ENCODE measurements at regions not wholly inside any gene's neighbourhood (a gene's known extent, or its start where the extent isn't known, plus 50 kb on each side); places are given as distances from the start of the nearest gene placed in this dataset.
A peak's percentile ranks its signal among the peaks of the same experiment; 100 is the strongest.
"Not testable (repeated sequence)": the region's sequence is repeated elsewhere in the genome, so short reads cannot be mapped to it uniquely, and the experiment has no call there.

DNA sequence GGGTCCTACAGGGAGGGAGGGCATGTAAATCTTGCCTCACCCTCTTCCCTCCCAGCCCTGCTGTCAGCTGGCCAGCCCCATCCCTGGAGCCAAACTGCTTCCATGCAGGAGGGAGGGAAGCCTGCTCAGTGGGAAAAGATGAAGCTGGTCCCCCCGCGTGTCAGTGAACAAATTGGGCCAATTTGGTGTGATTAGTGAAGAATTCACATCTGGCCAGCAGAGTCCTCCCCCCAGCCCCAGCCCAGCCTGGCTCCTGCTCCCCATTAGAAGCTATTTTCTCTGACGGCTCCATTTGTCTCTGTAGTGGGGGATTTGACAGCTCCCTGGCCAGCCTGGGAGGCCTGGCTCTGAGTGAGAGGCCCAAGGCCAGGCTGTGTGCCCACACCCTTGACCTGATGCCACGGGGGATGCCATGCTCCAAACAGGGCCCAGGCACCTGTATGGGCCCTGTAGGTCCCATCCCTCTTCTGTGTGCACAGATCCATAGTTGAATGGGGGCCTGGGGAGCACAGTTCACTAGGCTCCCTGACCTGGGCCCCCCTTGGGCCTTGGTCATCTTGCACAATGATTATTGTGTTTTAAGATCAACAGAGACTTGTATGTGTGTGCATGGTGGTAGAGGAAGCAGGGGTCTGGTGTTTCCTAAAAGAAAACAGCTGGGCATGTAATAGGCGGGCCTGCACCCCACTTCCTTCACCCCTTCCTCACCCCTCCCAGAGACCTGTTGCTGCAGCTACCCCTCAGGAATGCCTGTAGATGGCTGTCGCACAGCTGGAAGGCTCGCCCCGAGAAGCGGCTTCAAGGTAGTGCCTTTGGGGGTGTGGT lies 50.7 kb upstream of the TAC4 start:
- ATAC-seq (replicated peaks) (no peak), DNase-seq (no peak)
- Mint-ChIP-seq H3K4me3 (no peak overlapping the region), H3K36me3 (no peaks in the 10 kb centered on the region), H3K27ac (no peak overlapping the region), H3K9me3 (no peaks in the 10 kb centered on the region), H3K27me3 (peaks cover 73 to 93% of the 10 kb centered on the region in 2 donors), H3K4me1 (peaks cover 4 to 16% of the 10 kb centered on the region in 2 donors)

DNA sequence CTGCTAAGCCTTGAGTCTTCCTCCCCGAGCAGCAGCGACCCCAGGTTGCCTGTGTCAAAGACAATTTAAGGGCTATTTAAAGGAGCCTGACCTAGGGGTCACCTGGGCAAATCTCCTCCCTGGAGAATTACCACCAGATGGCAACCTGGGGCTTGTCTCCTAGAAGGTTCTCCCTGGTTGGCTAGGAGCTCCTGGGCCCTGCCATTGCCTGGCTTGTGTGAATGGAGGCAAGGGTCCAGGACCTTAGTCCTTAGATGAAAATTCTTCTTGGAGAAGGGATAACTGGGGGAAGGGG lies 51.3 kb upstream of the TAC4 start:
- H3K4me3 Mint-ChIP-seq = no peak overlapping the region
- peaks cover 75 to 93% of the 10 kb centered on the region in 2 donors for H3K27me3 Mint-ChIP-seq
- peaks cover 4 to 16% of the 10 kb centered on the region in 2 donors for H3K4me1 Mint-ChIP-seq
- H3K9me3 Mint-ChIP-seq = no peaks in the 10 kb centered on the region
- DNase-seq (no peak), ATAC-seq (replicated peaks) (no peak)
- no peaks in the 10 kb centered on the region for H3K36me3 Mint-ChIP-seq
- no peak overlapping the region for H3K27ac Mint-ChIP-seq

DNA sequence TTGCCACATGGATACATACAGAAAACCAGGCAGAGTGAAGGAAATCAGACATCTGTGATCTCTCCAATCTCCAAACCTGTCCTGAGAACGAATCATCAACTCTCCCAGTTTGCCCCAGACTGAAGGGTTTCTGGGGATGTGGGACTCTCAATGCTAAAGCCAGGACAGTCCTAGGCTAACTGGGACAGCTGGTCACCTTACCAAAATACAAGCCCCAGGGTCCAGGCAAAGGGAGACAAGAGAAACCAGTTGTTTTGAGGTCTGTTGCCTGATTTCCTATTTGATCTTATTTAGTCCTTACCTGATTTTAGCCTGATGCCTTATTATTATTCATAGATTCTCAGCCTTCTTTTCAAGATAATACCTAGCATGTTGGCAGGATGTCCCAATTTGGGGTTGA lies 51.7 kb upstream of the TAC4 start:
- no peak for DNase-seq
- Mint-ChIP-seq H3K27me3 (peaks cover 77 to 95% of the 10 kb centered on the region in 2 donors), H3K4me3 (no peak overlapping the region), H3K4me1 (peaks cover 4 to 16% of the 10 kb centered on the region in 2 donors), H3K9me3 (no peaks in the 10 kb centered on the region), H3K36me3 (no peaks in the 10 kb centered on the region), H3K27ac (no peak overlapping the region)
- no peak for ATAC-seq (replicated peaks)

DNA sequence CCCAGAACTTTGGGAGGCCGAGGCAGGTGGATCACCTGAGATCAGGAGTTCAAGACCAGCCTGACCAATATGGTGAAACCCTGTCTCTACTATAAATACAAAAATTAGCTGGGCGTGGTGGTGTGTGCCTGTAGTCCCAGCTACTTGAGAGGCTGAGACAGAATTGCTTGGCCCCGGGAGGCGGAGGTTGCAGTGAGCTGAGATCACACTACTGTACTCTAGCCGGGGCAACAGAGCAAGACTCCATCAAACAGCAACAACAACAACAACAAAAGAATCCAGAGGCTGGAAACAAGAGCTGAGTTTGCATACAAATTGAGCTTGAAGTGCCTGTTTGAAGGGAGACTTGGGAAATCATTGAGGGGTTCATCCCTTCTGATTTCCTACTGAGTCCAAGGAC lies 52.9 kb upstream of the TAC4 start:
- not testable (repeated sequence) for H3K27ac Mint-ChIP-seq

DNA sequence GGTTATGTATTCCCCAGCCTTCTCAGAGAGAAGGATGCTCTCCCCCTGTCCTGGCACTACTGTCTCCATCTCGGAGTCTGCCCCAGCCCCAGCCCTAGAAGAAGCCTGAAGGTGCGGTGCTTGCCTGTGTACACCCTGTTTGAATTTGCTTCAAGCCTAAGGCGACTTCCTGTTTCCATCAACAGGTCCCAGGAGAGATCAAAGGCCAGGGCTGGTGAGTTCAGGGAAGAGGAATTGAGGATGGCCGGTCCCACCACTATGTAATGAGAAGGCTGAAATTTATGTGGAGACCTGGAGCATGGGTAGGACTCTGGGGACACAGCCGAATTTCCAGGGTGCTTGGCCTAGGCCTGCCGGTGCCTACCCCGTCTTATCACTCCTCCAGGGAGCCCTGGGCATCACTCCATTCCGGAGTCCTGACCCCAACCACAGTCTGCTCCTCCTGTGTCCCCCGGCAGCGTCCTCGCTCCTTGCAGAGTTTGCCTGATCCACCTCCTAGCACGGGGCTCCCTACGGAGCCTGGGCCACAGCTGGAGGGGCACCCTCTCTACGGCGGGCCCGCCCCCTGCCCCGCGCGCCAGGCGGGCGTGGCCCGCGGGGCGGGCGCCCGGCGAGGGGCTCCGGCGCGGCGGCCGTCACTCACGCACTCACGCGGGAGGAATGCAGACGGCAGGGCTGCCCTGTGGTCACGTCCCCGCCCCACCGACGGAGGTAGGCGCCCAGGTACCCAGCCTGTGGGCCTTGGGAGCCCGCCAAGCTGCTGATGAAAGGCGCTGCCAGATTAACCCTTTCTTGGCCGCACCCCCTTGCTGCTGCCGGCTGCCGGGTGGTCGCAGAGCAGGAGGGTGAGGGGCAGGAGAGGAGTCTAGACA lies 53.8 kb upstream of the TAC4 start:
- peaks cover 80 to 96% of the 10 kb centered on the region in 2 donors for H3K27me3 Mint-ChIP-seq
- no peaks in the 10 kb centered on the region for H3K36me3 Mint-ChIP-seq
- H3K4me3 Mint-ChIP-seq = no peak overlapping the region
- no peak overlapping the region for H3K27ac Mint-ChIP-seq
- H3K4me1 Mint-ChIP-seq = peaks cover 4 to 16% of the 10 kb centered on the region in 2 donors
- ATAC-seq (replicated peaks) (peak; percentile 71 to 72), DNase-seq (no peak)
- H3K9me3 Mint-ChIP-seq = no peaks in the 10 kb centered on the region

More for the DNA sequence above, 52.9 kb upstream of the TAC4 start:
- not testable (repeated sequence) for H3K9me3 Mint-ChIP-seq; ATAC-seq (replicated peaks); H3K36me3 Mint-ChIP-seq; DNase-seq; H3K4me3 Mint-ChIP-seq
- Mint-ChIP-seq H3K4me1 (peaks cover 4 to 16% of the 10 kb centered on the region in 2 donors), H3K27me3 (peaks cover 81 to 96% of the 10 kb centered on the region in 2 donors)

DNA sequence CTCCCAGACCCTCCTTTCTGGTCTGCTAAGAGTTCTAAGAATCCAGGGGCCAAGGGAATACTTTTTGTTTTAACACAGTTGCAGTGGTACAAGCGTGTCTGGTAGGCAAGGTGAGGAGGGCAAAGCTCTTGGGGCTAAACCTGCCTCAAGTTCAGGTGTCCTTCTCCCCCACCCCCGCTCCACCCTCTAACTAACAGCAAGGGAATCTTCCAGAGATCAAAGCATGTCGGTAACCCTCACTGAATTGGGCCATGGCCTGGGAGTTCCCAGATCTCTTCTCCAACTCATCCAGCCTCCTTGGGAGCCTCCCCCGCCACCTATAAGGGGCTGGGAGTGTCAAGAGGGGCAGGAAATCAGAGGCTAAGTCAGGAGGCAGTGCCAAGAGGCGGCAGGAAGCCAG lies 55.7 kb upstream of the TAC4 start:
- Mint-ChIP-seq H3K4me3 (no peak overlapping the region), H3K27me3 (peaks cover 81 to 95% of the 10 kb centered on the region in 2 donors), H3K36me3 (no peaks in the 10 kb centered on the region), H3K9me3 (no peaks in the 10 kb centered on the region), H3K4me1 (peaks cover 4 to 11% of the 10 kb centered on the region in 2 donors), H3K27ac (no peak overlapping the region)
- no peak for ATAC-seq (replicated peaks)
- no peak for DNase-seq

DNA sequence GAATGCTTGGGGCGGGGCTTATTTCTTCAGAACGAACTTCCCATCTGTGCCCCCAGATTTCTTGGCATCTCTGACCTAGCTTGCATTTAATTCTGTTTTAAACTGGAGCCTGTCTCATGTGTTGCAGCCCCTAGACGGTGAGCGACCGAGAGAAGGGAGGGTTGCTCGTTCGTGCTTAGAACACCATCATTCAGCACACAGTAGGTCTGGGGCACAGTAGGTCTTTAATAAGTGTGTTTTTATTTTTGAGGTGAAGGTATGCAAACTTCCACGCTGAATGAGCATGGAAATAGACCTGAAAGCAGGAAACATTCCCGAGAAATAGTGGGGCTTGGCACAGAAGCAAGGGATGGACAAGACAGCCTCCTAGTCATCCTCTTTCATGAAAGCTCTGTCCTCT lies 57.0 kb upstream of the TAC4 start:
- H3K9me3 Mint-ChIP-seq = no peaks in the 10 kb centered on the region
- no peak overlapping the region for H3K27ac Mint-ChIP-seq
- no peak for ATAC-seq (replicated peaks)
- no peak overlapping the region for H3K4me3 Mint-ChIP-seq
- DNase-seq = no peak
- peaks cover 7 to 14% of the 10 kb centered on the region in 2 donors for H3K4me1 Mint-ChIP-seq
- H3K27me3 Mint-ChIP-seq = peaks cover 86 to 96% of the 10 kb centered on the region in 2 donors
- no peaks in the 10 kb centered on the region for H3K36me3 Mint-ChIP-seq

DNA sequence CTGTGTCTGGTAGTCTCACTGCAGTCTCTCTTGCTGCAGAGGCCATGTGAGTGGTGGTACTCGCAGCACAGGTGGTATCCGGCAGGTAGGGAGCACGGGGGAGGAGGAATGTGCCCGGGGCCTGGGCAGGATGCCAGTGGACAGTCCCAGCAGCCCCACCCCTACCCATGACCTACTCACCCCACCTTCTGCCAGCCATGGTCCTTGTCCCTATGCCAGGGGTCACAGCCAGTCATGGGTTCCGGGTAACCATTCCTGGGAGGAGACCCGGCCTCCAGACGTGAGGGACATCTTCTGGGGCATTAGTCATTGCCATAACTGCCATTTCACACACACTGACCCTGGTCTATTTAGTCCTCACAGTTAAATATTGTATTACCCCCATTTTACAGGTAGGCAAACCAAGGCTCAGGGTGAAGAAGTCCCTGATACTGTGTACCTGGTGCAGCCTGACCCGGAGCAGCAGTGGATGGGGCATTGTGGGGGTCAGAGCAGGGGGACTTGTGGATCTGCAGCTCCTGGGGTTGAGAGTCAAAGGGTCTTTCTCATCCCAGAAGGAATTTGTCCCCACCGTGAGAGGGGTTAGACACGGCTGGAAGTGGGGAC lies 58.8 kb upstream of the TAC4 start:
- H3K27me3 Mint-ChIP-seq = peaks cover 87 to 98% of the 10 kb centered on the region in 2 donors
- ATAC-seq (replicated peaks) = no peak
- H3K27ac Mint-ChIP-seq = no peak overlapping the region
- no peak overlapping the region for H3K4me3 Mint-ChIP-seq
- peaks cover 12 to 17% of the 10 kb centered on the region in 2 donors for H3K4me1 Mint-ChIP-seq
- no peak for DNase-seq
- no peaks in the 10 kb centered on the region for H3K36me3 Mint-ChIP-seq
- H3K9me3 Mint-ChIP-seq = no peaks in the 10 kb centered on the region

DNA sequence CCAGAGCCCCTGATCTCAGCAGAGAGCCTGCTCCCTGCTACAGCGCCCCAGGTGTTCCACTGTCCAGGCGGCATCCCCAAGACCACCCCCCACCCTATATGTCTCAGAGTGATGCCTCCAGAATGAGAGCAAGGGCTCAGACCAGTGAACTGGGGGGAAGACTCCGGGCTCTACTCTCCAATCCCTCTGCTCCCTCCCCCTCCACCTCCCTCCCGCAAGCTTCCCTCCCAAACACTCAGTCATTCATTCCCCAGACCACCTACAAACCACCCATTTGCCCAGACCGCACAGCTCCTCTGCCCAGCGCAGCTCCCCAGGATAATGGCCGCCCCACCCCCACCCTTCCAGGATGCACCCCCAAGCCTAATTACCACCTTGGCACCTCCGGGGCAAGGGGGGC lies 59.4 kb upstream of the TAC4 start:
- no peak for ATAC-seq (replicated peaks)
- no peak overlapping the region for H3K4me3 Mint-ChIP-seq
- H3K27ac Mint-ChIP-seq = no peak overlapping the region
- H3K36me3 Mint-ChIP-seq = no peaks in the 10 kb centered on the region
- H3K27me3 Mint-ChIP-seq = peaks cover 90 to 98% of the 10 kb centered on the region in 2 donors
- no peaks in the 10 kb centered on the region for H3K9me3 Mint-ChIP-seq
- no peak for DNase-seq
- H3K4me1 Mint-ChIP-seq = peaks cover 12 to 13% of the 10 kb centered on the region in 2 donors

DNA sequence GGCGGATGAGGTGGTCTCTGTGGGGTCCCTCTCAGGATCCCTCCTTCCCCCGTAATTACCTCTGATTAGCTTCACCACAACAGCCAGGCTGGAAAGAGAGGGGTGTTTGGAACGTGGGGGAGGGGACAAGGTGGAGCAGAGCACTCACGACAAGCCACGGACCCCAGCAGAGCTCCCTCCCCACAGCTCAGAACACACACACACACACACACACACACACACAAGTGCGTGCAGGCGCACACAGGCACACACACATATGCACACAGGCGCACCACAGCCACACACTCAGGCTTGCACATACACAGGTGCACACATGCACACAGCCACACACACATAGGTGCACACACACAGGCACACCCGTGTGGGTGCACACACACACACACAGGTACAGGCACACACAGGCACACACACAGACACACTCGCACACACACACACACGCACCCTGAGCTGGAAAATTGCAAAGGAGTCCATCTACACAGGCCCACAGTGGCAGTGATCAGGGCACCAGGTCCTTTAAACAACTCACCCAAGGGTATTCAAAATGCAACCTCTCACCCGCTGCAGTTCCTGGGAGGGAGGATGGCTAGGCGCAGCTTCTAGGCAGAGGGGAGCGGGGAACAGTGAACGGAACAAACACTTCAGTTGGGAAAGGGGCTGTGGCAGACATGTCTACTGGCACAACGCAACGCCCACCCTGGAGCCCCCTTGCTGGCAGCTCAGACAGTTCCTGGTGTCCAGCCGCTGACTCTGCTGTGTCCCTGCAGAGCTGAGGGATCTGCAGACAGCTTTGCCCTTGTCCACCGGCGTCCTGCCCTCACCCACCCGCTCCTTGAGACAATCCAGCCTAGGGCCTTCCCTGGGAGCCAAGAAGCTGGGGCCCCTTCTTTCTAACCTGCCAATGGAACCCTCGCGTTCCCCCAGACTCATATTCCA lies 59.9 kb upstream of the DLX4 start:
- H3K27ac Mint-ChIP-seq = no peak overlapping the region
- H3K9me3 Mint-ChIP-seq = no peaks in the 10 kb centered on the region
- H3K27me3 Mint-ChIP-seq = peaks cover 93 to 97% of the 10 kb centered on the region in 2 donors
- peaks cover 9 to 11% of the 10 kb centered on the region in 2 donors for H3K4me1 Mint-ChIP-seq
- no peak for DNase-seq
- no peak overlapping the region for H3K4me3 Mint-ChIP-seq
- H3K36me3 Mint-ChIP-seq = no peaks in the 10 kb centered on the region
- ATAC-seq (replicated peaks) = peak in 1 of 2 donors; percentile 19

DNA sequence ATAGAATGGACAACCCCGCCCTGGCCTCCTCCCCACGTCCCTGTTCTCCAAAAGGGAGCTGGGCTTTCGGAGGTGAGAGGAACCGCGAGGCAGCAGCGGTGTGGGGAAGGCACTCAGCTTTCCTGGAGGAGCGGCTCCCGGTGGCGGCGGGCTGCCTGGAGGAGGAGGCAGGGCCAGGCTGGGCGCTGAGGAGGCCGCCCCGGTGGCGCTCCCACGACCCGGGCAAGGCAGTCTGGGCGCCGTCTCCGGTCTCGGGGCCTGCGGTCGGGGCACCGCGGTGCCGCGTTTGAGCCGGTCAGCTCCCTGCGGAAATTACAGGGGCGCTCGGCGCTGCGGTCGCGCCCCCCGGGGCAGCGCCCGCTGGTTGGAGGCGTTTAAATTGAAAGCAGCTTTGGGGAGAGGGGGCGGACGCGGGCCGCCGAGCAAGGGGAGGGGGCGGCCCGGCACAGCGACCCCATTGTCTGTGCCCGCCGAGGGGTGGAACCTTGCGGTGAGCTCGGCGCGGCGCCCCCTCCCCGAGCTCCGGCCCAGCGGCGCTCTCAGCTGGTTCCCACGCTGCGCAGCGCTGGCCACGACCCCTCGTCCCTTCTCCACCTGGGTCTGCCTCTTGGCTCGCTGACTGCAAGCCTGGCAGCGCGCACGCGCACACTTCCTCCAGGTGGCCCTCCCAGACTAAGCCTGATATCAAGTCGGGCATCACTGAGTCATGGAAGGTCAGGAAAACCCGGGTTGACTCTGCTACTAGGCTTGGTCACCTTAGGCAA lies 58.7 kb upstream of the DLX4 start:
- no peaks in the 10 kb centered on the region for H3K36me3 Mint-ChIP-seq
- DNase-seq (no peak), ATAC-seq (replicated peaks) (peak in 1 of 2 donors; percentile 20)
- peak overlapping the region; percentile 65 to 76 for H3K4me3 Mint-ChIP-seq
- peaks cover 9 to 11% of the 10 kb centered on the region in 2 donors for H3K4me1 Mint-ChIP-seq
- no peak overlapping the region for H3K27ac Mint-ChIP-seq
- H3K27me3 Mint-ChIP-seq = peaks cover 89 to 92% of the 10 kb centered on the region in 2 donors
- H3K9me3 Mint-ChIP-seq = no peaks in the 10 kb centered on the region

DNA sequence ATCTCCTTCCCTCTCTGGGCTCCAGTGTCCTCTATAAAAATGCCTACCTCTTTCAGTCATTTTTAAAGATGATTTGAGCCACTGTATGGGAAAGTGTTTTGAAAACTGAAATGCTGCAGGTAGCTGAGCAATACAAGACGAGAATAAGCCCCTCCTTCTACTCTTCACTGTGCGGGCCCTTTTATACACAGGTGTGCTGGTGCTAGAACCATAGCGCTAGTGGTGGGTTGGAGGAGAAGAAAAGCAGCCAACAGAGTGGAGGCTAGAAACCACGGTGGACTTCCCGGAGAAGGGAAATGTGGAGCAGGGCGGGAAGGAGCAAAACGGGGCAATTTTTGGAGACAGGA lies 58.2 kb upstream of the DLX4 start:
- H3K36me3 Mint-ChIP-seq = no peaks in the 10 kb centered on the region
- H3K27me3 Mint-ChIP-seq = peaks cover 87 to 92% of the 10 kb centered on the region in 2 donors
- H3K9me3 Mint-ChIP-seq = no peaks in the 10 kb centered on the region
- peaks cover 9 to 11% of the 10 kb centered on the region in 2 donors for H3K4me1 Mint-ChIP-seq
- no peak overlapping the region for H3K27ac Mint-ChIP-seq
- ATAC-seq (replicated peaks) = peak in 1 of 2 donors; percentile 10
- peak overlapping the region in 1 of 2 donors; percentile 63 for H3K4me3 Mint-ChIP-seq
- no peak for DNase-seq

DNA sequence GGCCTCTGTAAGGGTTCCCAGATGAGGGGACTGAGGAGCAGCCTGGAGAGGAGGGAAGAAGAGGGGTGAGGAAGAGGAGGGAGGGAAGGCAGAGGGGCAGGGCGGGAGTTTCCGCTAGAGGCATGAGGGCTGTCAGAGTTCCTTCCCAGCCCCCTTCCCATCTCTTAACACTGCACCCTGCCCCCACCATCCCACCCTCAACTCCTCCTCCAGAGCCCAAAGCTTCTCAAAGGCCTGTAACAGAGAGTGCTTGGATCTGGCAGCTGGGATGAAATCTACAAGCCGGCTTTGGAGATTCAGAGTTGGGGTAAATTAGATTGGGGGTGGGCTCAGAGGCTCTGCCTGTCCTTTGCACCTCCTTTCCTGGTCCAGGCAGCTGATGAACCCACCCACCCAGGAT lies 57.3 kb upstream of the DLX4 start:
- Mint-ChIP-seq H3K27me3 (peaks cover 89 to 94% of the 10 kb centered on the region in 2 donors), H3K27ac (no peak overlapping the region), H3K36me3 (no peaks in the 10 kb centered on the region), H3K9me3 (no peaks in the 10 kb centered on the region), H3K4me3 (no peak overlapping the region), H3K4me1 (peaks cover 9 to 11% of the 10 kb centered on the region in 2 donors)
- no peak for ATAC-seq (replicated peaks)
- DNase-seq = no peak
